GM20000 (cell line): ENCODE measurements at regions not wholly inside any gene's neighbourhood (a gene's known extent, or its start where the extent isn't known, plus 50 kb on each side); places are given as distances from the start of the nearest gene placed in this dataset.

Source experiments
- DNase-seq: peaks from one replicate; pipeline ENCODE4 v3.0.0; 2012; ENCODE audit warnings: low spot score
- CTCF ChIP-seq: IDR thresholded peaks from 2 replicates; pipeline ENCODE4 v1.5.1; 2012; ENCODE audit warnings: mild to moderate bottlenecking, control low read depth; ENCODE audit errors: extremely low read depth, missing control alignments

- DNase-seq = no peak
- no peak for TF ChIP-seq CTCF
Measured at GRCh38 chr2:107582487-107582886, 244.2 kb upstream of the RGPD4 start.

- no peak for DNase-seq
- no peak for TF ChIP-seq CTCF
Measured at GRCh38 chr2:107584577-107584976, 242.1 kb upstream of the RGPD4 start.

GRCh38 chr2:107585851-107586250 lies 240.8 kb upstream of the RGPD4 start:
- no peak for TF ChIP-seq CTCF
- DNase-seq = no peak

- no peak for DNase-seq
- TF ChIP-seq CTCF = no peak
Measured at GRCh38 chr2:107588181-107588580, 238.5 kb upstream of the RGPD4 start.

GRCh38 chr2:107589079-107589491 lies 237.6 kb upstream of the RGPD4 start:
- TF ChIP-seq CTCF = no peak
- DNase-seq = no peak

- no peak for TF ChIP-seq CTCF
- no peak for DNase-seq
Measured at GRCh38 chr2:107591561-107592279, 235.0 kb upstream of the RGPD4 start.

GRCh38 chr2:107592280-107592624 lies 234.4 kb upstream of the RGPD4 start:
- no peak for TF ChIP-seq CTCF
- no peak for DNase-seq
